ENCODE measurements at regions not wholly inside any gene's neighbourhood (a gene's known extent, or its start where the extent isn't known, plus 50 kb on each side); places are given as distances from the start of the nearest gene placed in this dataset.
"Not testable (repeated sequence)": the region's sequence is repeated elsewhere in the genome, so short reads cannot be mapped to it uniquely, and the experiment has no call there.

GRCh38 chr1:30207962-30208361 lies 515.4 kb downstream of the MATN1 start:
- not testable (repeated sequence) for DNase-seq (ENCODE audit: low read depth, low spot score)

- not testable (repeated sequence) for DNase-seq (ENCODE audit: low read depth, low spot score)
Measured at GRCh38 chr1:30206631-30207030, 516.8 kb downstream of the MATN1 start.

- DNase-seq (ENCODE audit: low read depth, low spot score) = not testable (repeated sequence)
Measured at GRCh38 chr1:30204916-30205315, 518.5 kb downstream of the MATN1 start.

GRCh38 chr1:30201015-30201414 lies 522.4 kb downstream of the MATN1 start:
- DNase-seq (ENCODE audit: low read depth, low spot score) = no peak

- DNase-seq (ENCODE audit: low read depth, low spot score) = no peak
Measured at GRCh38 chr1:30200161-30200560, 523.2 kb downstream of the MATN1 start.

- DNase-seq (ENCODE audit: low read depth, low spot score) = no peak
Measured at GRCh38 chr1:30199563-30199962, 523.8 kb downstream of the MATN1 start.

- no peak for DNase-seq (ENCODE audit: low read depth, low spot score)
Measured at GRCh38 chr1:30198795-30199403, 524.5 kb downstream of the MATN1 start.

GRCh38 chr1:30198451-30198760 lies 525.0 kb downstream of the MATN1 start:
- DNase-seq (ENCODE audit: low read depth, low spot score) = no peak

- no peak for DNase-seq (ENCODE audit: low read depth, low spot score)
Measured at GRCh38 chr1:30197639-30198450, 525.5 kb downstream of the MATN1 start.

- DNase-seq (ENCODE audit: low read depth, low spot score) = no peak
Measured at GRCh38 chr1:30196872-30197638, 526.3 kb downstream of the MATN1 start.

GRCh38 chr1:30196457-30196856 lies 526.9 kb downstream of the MATN1 start:
- DNase-seq (ENCODE audit: low read depth, low spot score) = no peak

- DNase-seq (ENCODE audit: low read depth, low spot score) = no peak
Measured at GRCh38 chr1:30195424-30196134, 527.8 kb downstream of the MATN1 start.

- no peak for DNase-seq (ENCODE audit: low read depth, low spot score)
Measured at GRCh38 chr1:30194741-30195423, 528.5 kb downstream of the MATN1 start.

GRCh38 chr1:30194046-30194619 lies 529.3 kb downstream of the MATN1 start:
- no peak for DNase-seq (ENCODE audit: low read depth, low spot score)

GRCh38 chr1:30192969-30193630 lies 530.3 kb downstream of the MATN1 start:
- no peak for DNase-seq (ENCODE audit: low read depth, low spot score)

GRCh38 chr1:30191154-30191702 lies 532.2 kb downstream of the MATN1 start:
- DNase-seq (ENCODE audit: low read depth, low spot score) = no peak

GRCh38 chr1:30190511-30191153 lies 532.8 kb downstream of the MATN1 start:
- DNase-seq (ENCODE audit: low read depth, low spot score) = no peak

- DNase-seq (ENCODE audit: low read depth, low spot score) = no peak
Measured at GRCh38 chr1:30189818-30190500, 533.4 kb downstream of the MATN1 start.

GRCh38 chr1:30188999-30189398 lies 534.4 kb downstream of the MATN1 start:
- DNase-seq (ENCODE audit: low read depth, low spot score) = no peak

Measured in activated CD4-positive, CD25-positive, alpha-beta regulatory T cell treated with anti-CD3 and anti-CD28 coated beads, Interleukin-2, amount 50 U/mL, for 16 hours (primary cell).